Activated CD4-positive, alpha-beta T cell treated with anti-CD3 and anti-CD28 coated beads for 1 hour (primary cell): ENCODE measurements at regions not wholly inside any gene's neighbourhood (a gene's known extent, or its start where the extent isn't known, plus 50 kb on each side); places are given as distances from the start of the nearest gene placed in this dataset.

ENCODE experiments used
- DNase-seq: peaks from one replicate; pipeline ENCODE4 v3.0.0-alpha.2; 2020

DNA sequence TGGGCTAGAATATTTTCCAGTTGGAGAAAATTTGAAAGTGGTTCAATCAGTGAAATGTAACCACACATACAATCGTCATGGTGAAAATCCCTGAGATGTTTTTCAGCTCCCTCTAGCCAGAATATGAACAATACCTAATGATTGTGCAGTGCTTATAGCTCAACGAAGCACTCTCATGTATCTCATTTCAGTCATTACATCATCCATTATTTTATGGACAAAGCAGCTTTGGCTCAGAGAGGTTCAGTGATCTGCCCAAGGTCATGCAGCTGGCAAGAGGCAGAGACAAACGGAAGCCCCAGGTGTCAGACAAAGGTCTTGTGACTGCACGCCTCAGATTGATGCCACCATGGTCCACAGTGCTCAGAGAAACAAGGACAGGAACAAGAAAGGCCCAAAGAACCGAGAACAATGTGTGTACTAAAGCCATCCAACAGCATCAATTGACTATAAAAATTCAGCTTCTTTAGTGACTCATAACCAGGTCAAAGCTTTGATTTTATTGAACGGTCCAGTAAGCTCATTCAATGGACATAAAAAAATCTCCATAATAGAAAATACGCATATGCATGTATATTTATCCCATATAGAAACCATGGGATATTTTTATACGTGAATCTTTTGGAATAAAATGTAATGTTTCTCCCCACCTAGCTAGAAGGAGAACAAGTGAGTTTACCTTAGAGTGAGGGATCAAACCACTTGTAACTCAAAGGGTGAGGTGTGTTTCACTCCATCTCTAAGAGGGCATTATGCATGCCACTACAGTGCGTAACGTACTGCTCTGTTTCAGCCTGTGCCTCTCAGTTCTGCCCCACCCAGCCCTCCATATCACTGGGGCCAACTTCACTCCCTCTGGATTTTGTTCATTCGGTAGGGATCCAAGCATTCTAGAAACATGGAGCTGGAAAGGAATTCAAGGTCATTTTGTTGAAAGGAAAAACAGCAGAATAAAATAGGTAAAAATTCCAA, 141.8 kb downstream of the GRIN2B start:
- no peak for DNase-seq

DNA sequence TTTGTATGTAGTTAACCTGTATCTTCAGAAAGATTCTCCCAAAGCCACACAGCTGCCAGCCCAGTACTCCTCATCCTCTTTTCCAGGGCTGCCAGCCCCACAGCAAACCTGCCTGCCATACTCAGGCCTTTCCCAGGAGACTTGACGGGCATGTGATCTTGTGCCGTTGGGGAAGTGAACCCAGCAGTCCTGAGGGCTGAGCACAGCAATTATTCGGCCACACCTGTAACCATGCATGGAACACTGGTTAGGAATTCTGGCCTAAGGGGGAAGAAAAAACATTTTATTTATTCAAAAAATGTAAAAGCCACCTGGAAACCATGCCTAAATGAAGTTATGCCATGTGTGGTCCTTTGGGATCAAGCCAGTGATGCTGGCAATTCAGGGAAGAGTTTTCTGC, 145.3 kb downstream of the GRIN2B start:
- no peak for DNase-seq

GRCh38 chr12:13835652-13836051, 145.8 kb downstream of the GRIN2B start:
- no peak for DNase-seq

DNA sequence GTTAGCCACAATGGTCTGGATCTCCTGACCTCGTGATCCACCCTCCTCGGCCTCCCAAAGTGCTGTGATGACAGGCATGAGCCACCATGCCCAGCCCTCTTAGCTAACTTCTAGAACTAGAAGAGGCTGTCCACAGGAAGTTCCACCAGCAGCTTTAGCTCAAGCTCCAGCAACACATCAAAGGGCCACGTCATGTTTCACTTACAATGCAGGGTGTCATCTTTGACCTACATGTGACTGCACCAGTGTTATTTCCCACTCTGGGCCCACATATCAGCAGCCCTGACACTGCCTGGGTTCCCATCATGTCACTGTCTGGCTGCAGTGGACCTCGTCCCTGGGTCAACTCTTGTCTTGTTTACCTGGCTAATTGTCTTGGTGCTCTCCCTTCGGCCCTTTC, 147.2 kb downstream of the GRIN2B start:
- DNase-seq, result no peak

GRCh38 chr12:13817131-13817530, 164.3 kb downstream of the GRIN2B start:
- no peak for DNase-seq

DNA sequence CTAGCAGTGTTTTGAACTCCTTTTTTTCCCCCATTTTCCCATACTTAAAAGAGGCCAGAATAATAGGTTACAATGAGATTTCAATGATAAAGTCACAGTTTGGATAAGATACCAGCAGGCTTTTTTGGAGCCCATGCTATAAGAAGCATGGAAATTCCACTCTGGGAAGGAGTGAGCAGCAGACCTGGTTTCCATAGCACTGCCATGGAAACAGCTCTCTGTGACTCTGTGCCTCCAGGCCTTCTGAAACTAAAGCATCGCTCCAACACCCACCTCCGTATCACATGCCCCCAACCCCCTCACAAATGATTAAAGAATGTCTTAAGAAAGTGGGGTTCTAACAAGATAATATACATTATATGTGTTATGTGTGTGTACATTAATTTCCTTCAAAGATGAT, 165.0 kb downstream of the GRIN2B start:
- no peak for DNase-seq

DNA sequence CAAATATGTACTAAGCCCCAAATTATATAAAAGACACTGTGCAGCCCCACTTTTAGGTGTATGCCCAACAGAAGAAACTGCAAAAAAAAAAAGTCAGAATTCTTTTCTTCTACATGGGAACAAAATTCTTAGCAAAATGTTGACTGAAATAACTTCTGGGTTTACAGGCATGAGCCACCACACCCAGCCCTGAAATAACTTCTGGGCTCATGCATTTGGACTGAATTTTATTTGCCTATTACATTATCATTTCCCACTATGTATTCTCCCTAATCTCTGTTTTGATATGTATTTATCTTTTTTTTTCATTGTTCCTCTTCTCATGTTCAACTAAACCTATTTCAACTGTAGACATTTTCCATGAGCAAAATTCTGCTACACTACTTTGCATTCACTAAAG, 169.2 kb downstream of the GRIN2B start:
- no peak for DNase-seq

GRCh38 chr12:13811061-13811460, 170.3 kb downstream of the GRIN2B start:
- DNase-seq, result no peak

DNA sequence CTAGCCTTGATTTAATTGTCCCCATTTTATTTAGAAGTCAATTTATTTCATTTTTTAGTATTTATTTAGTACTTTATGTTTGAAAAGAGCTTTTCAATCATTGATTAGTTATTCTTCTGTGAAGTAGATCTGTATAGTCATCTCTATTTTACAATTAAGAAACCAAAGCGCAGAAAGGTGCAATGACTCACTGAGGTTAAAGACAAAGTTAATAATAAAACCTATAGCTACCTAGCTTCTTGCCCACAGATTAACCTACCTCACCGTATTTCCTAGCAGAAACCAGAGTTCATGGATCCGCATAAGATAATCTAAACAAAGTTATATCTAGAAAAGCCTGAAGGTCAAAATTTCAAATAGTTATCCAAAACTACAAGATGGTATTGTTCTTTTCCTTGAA, 176.4 kb downstream of the GRIN2B start:
- no peak for DNase-seq

DNA sequence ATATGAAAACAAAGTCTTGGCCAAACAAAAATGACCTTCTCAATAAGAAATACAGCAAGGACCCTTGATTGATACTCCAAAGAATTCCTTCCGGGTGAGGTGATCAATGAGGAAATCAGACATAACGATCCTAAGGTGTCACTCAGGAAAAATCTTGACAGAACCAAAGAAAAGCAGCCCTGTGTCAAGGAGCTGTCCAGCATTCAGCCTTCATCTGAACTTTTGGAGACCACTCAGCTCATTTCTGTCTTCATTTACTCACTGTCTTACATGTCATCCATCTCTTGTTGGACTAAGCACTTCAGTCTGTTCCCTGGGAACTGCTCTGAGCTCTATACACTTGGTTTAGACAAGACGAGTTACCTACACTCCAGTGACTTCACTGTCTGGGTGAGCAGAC, 179.9 kb downstream of the GRIN2B start:
- DNase-seq, result no peak

GRCh38 chr12:13799574-13799973, 181.8 kb downstream of the GRIN2B start:
- no peak for DNase-seq

GRCh38 chr12:13798162-13798561, 183.2 kb downstream of the GRIN2B start:
- DNase-seq, result no peak

DNA sequence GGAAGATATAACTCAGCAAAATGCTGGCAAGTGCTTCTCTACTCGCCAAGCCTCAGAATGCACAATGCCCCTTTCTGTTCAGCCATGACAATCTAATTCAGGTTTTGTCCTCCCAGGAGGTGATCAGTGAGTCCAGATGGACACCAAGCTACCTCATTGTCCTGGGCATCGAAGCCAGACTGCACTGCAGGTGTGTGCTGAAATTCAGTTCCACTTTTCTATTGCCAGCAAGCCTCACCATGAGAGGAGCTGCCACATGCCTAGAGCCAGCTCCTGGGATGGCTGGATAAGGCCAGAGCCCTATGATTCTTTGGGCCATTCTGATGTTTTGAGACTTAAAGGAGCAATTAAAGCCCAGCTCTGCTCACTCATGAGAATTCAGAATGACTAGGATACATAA, 186.7 kb downstream of the GRIN2B start:
- DNase-seq, result no peak

GRCh38 chr12:13790317-13790716, 191.1 kb downstream of the GRIN2B start:
- no peak for DNase-seq

DNA sequence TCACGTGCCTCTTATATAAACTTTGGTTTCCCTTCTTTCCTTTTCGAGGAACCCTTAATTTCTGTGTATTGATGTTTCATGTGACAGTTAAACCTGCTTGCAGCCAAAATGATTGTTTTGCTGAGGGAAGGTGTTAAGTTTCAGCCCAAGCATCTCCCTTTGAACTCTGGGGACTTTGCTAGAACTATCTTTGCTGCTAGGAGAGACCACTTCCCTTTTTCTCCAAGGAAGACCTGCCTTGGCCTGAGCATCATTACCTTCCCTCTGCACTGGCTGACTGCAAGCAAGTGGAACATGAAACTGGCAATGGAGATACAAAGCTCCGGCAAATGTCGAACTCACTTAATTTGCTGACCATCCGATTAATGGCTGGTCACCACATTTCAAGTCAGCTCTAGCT, 192.8 kb downstream of the GRIN2B start:
- no peak for DNase-seq

GRCh38 chr12:13786646-13787045, 194.8 kb downstream of the GRIN2B start:
- DNase-seq, result no peak

DNA sequence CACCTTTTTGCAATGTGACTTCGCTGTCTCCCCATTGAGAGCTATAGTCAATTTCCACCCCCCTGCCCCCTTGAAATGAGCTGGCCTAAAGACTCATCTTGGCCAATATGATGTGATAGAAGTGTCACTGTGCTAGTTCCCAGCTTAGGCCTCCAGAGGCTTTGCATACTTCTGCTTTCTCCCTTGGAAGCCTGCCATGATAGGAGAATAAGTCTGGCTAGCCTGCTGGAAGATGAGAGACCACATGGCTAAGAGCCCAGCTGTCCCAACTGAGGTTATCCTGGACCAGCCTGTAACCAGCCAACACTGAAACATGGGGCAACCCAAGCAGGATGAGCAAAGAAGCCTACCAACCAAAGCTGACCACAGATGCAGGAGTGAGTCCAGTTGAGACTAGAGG, 196.9 kb downstream of the GRIN2B start:
- no peak for DNase-seq

- no peak for DNase-seq
Measured at GRCh38 chr12:13780453-13780852, 200.9 kb downstream of the GRIN2B start.

DNA sequence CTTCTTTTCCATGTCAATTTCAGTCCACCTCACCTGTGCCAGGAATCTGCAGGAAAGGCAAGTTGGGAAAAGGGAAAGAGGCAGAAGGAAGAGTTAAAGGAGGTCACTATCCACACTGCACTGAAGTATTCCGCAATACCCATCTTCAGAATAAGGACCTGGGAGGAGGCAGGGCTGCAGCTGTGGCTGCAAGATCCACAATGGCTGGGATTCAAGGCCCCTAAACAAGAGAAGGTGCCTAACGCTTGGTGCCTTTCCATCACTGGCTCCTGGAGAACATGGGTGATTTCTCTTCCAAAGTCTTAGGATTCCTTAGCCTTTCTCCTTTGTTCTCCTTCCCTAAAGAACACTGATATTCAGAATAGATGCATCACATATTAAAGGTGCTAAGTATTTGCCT, 204.0 kb downstream of the GRIN2B start:
- no peak for DNase-seq

DNA sequence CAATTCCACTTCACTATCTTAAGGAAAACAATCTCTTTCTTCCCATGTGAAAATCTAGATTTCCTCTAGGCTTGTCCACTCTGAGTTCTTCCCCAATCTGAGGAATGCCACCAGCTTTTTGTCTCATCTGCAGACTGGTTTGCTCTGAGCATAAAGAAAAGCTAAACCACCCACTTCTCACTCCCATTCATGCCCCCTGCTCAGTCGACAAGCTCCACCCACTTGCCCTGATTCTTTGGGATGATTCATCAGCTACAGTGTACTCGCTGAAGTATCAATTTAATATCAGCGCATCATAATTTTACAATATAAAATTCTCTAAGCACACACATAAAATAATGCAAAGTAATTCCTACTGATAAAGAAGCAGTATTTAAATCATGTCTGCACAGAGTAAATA, 209.1 kb downstream of the GRIN2B start:
- DNase-seq, result no peak

DNA sequence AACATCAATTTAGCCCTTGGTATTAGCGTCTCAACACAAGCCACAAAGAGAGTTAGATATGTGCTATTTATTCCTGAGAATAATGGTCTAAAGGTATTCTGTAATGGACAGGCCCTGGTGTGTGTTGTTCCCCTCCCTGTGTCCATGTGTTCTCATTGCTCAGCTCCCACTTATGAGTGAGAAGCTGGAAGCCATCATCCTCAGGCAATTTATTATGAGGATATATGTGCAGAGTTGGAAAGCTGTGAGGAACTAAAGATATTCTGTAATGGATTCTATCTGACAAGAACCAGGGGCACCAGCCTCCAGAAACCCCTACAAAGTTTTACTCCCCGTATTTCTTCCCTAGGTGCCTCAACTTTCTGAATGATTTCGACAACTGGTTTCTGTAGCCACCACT, 210.8 kb downstream of the GRIN2B start:
- DNase-seq, result no peak

- DNase-seq, result no peak
Measured at GRCh38 chr12:13769966-13770365, 211.4 kb downstream of the GRIN2B start.

GRCh38 chr12:13769273-13769672, 212.1 kb downstream of the GRIN2B start:
- DNase-seq, result no peak

GRCh38 chr12:13764748-13765147, 216.7 kb downstream of the GRIN2B start:
- DNase-seq, result no peak

DNA sequence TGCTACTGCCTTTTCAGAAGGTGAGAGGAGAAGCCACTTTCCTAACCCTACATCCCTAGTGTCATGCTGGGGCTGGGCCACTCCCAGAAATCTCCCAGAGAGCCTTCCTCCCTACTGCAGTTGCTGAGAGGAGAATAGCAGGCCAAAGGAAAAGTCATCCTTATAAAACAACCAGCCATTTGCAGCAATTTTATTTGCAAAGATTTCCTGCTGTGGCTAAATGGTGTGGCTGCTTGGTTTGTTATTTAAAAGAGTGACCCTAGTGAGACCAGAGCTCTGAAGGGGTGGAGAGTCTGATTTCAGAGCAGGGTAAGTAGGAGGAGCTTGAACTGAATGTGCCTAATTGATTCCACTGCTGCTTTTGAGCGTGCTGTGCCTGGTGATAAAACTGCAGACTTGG, 232.0 kb downstream of the GRIN2B start:
- DNase-seq, result no peak
